ENCODE measurements at regions not wholly inside any gene's neighbourhood (a gene's known extent, or its start where the extent isn't known, plus 50 kb on each side); places are given as distances from the start of the nearest gene placed in this dataset.

DNA sequence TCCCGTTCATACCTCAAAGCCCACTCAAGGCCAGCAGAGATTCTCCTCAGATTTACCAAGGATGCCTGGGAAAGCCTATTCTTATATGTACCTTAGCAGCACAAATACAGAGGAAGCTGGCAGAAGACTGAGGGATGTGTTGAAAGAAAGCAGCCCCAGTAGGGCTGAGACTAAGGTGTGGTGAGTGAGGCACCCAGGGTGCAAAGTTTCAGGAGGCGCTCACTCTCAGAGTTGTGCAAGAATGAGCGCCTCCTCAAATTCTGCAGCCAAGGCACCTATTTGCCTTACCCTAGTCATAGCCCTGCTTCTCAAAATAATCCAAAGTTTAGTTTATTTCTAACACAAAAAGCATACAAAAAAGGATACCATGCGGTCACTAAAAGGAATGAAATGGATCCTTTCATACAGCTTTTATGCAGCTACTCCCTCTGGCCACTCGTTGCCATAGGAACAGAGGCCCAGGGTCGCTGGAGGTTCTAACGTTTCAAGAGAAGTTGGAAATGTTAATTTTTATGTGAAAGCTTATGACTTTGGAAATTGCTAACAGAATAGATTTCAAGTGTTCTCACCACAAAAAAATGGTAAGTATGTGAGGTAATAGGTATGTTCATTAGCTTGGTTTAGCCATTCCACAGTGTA lies 79.7 kb upstream of the SMIM23 start:
- H3K36me3 ChIP-seq (ENCODE audit: control insufficient read depth in 2 of 3, insufficient read depth in 3 of 3, low read length in 3 of 3) = no peaks in the 10 kb centered on the region
- H3K9ac ChIP-seq (ENCODE audit: low read length in 3 of 3) = no peak overlapping the region
- no peaks in the 10 kb centered on the region for H3K4me1 ChIP-seq (ENCODE audit: control insufficient read depth in 2 of 3, insufficient read depth in 2 of 3, low read depth in 1 of 3, low read length in 3 of 3)
- peak in 1 of 5 donors; percentile 6 for DNase-seq
- no peaks in the 10 kb centered on the region for H3K27me3 ChIP-seq (ENCODE audit: control insufficient read depth, insufficient read depth, low read length)
- FAIRE-seq = no peak
- TF ChIP-seq, protein P1, sequence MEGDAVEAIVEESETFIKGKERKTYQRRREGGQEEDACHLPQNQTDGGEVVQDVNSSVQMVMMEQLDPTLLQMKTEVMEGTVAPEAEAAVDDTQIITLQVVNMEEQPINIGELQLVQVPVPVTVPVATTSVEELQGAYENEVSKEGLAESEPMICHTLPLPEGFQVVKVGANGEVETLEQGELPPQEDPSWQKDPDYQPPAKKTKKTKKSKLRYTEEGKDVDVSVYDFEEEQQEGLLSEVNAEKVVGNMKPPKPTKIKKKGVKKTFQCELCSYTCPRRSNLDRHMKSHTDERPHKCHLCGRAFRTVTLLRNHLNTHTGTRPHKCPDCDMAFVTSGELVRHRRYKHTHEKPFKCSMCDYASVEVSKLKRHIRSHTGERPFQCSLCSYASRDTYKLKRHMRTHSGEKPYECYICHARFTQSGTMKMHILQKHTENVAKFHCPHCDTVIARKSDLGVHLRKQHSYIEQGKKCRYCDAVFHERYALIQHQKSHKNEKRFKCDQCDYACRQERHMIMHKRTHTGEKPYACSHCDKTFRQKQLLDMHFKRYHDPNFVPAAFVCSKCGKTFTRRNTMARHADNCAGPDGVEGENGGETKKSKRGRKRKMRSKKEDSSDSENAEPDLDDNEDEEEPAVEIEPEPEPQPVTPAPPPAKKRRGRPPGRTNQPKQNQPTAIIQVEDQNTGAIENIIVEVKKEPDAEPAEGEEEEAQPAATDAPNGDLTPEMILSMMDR (IDR thresholded peaks at IDR 0.05; ENCODE audit: borderline replicate concordance, extremely low read depth, insufficient read depth) = no peak
- intact Hi-C loops (cut with DNase I) = no loop called here
- H3K9me3 ChIP-seq (ENCODE audit: control insufficient read depth in 2 of 3, insufficient read depth in 1 of 3, low read length in 3 of 3) = no peaks in the 10 kb centered on the region
- H3K4me3 ChIP-seq (ENCODE audit: low read length in 3 of 3) = no peak overlapping the region
- H3K27ac ChIP-seq (ENCODE audit: low read depth in 2 of 2, low read length in 2 of 2) = no peak overlapping the region

DNA sequence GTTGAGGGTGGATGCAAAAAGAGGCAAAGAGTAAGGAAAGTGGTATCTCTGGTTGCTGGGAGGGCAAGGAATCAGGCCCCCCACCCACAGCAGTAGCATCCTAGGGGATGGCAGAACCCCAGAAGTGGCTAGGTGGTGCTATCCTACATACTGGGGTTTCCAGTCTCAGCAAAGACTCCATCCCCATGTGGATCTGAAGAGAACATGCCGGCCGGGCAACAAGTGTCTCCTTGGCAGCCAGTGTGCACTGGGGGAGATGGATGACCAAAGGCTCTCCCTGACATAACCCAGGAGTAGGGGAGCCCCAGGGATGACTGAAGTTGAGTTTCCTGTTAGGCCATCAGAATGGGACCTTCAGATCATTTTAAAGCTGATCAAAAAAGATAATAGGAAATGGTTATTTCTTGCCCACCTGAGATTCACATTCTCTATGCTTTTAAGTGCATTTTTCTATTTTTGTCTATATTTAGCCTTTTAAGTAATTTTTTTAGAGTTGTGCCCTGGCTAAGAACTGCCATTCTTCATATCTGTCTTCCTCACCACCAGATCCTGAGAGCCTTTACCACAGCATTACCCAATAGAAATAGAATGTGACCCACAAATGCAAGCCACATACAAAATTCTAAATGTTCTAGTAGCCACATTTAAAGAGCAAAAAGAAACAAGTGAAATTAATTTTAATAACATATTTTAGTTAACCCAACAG lies 78.7 kb upstream of the SMIM23 start:
- no peak for FAIRE-seq

DNA sequence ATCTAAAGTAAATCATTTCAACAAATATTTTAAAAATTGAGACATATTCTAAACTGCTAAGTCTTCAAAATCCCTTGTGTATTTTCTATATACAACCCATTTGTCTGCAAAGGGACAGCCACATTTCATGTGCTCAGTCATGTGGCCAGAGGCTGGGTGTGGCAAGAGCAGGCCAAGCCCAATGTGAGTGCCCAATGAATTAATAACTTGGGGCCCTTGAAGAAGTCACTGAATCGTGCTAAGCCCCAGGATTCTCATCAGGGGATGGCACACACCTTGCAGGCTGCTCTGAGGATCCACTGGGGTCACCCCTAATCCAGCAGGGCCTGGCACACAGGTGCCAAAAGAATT lies 78.2 kb upstream of the SMIM23 start:
- intact Hi-C loops (cut with DNase I) = no loop called here
- no peaks in the 10 kb centered on the region for H3K36me3 ChIP-seq (ENCODE audit: control insufficient read depth in 2 of 3, insufficient read depth in 3 of 3, low read length in 3 of 3)
- no peaks in the 10 kb centered on the region for H3K4me1 ChIP-seq (ENCODE audit: control insufficient read depth in 2 of 3, insufficient read depth in 2 of 3, low read depth in 1 of 3, low read length in 3 of 3)
- DNase-seq (peak in 2 of 5 donors; percentile 22 to 54), FAIRE-seq (no peak)
- H3K27ac ChIP-seq (ENCODE audit: low read depth in 2 of 2, low read length in 2 of 2) = no peak overlapping the region
- H3K4me3 ChIP-seq (ENCODE audit: low read length in 3 of 3) = no peak overlapping the region
- H3K9ac ChIP-seq (ENCODE audit: low read length in 3 of 3) = no peak overlapping the region
- TF ChIP-seq, protein P1 (IDR thresholded peaks at IDR 0.05; ENCODE audit: borderline replicate concordance, extremely low read depth, insufficient read depth) = no peak
- H3K9me3 ChIP-seq (ENCODE audit: control insufficient read depth in 2 of 3, insufficient read depth in 1 of 3, low read length in 3 of 3) = no peaks in the 10 kb centered on the region
- H3K27me3 ChIP-seq (ENCODE audit: control insufficient read depth, insufficient read depth, low read length) = no peaks in the 10 kb centered on the region

More for the DNA sequence above, 78.7 kb upstream of the SMIM23 start:
- peak in 1 of 5 donors; percentile 3 for DNase-seq
- no peak overlapping the region for H3K4me3 ChIP-seq (ENCODE audit: low read length in 3 of 3)
- no peak overlapping the region for H3K9ac ChIP-seq (ENCODE audit: low read length in 3 of 3)
- no peaks in the 10 kb centered on the region for H3K4me1 ChIP-seq (ENCODE audit: control insufficient read depth in 2 of 3, insufficient read depth in 2 of 3, low read depth in 1 of 3, low read length in 3 of 3)
- H3K9me3 ChIP-seq (ENCODE audit: control insufficient read depth in 2 of 3, insufficient read depth in 1 of 3, low read length in 3 of 3) = no peaks in the 10 kb centered on the region
- intact Hi-C loops (cut with DNase I) = no loop called here
- TF ChIP-seq, protein P1 (IDR thresholded peaks at IDR 0.05; ENCODE audit: borderline replicate concordance, extremely low read depth, insufficient read depth) = no peak
- H3K27me3 ChIP-seq (ENCODE audit: control insufficient read depth, insufficient read depth, low read length) = no peaks in the 10 kb centered on the region
- no peaks in the 10 kb centered on the region for H3K36me3 ChIP-seq (ENCODE audit: control insufficient read depth in 2 of 3, insufficient read depth in 3 of 3, low read length in 3 of 3)
- no peak overlapping the region for H3K27ac ChIP-seq (ENCODE audit: low read depth in 2 of 2, low read length in 2 of 2)
